GM11168 (cell line): ENCODE measurements at regions not wholly inside any gene's neighbourhood (a gene's known extent, or its start where the extent isn't known, plus 50 kb on each side); places are given as distances from the start of the nearest gene placed in this dataset.

Experiments
- in situ Hi-C: fragments of 300-500 bp; cut with MboI; formaldehyde crosslinking; loops from one replicate; pipeline ENCODE4 v1.12.0; 2022; ENCODE audit warnings: low sequenced_read_pairs; ENCODE audit not compliant: unreplicated experiment

DNA sequence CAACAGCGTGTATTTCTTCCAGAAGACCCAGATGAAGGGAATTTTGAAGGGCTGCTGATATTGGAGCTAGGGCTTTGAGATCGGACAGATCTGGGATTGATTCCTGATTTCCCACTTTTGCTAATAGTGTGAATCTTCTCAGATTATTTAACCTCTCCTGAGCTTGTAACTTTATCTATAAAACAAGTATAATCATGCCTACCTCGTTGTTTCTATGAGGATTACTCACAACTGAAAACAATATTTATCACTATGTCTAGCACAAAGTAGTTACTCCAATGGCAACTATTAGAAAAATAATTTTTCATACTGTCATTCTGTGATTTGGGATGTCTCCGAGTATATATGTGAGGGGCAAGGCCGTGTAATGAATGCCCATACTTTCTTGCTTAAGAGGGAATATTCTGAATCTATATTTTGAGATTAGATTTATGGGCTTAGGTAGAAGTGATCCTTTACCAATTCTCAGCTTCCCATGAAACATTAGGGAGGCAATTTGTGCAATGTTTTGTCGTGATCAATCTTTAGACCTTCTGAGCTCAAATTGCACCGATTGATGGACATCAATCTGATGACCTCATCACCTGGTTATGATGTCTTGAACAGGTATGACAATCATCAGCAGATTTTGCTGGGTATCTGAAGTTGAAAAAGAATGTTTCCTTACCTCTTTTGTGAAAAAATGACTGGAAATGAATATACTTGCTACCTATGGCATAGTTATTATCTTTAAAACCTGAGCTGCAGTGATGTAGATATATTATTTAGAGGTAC is 339.9 kb downstream of the KCNS3 start:
- in situ Hi-C loops, result no loop called here

DNA sequence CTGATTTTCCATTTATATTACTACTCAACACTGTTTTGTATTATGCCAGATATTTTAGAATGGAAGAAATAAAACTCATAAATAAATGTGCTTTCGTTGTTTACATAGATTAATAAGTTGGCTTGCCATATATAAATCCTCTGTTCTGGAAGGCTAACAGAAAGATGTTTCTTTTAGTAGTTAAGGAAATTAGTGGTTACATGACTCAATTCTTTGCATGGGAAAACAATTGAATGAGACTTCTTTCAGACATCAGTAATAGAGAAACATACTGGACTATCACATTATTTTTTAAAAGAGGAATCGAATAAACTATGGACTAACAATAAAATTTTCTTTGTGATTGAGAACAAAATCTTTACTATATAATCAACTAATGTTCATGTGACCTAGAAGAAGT is 336.5 kb downstream of the KCNS3 start:
- in situ Hi-C loops, result no loop called here

DNA sequence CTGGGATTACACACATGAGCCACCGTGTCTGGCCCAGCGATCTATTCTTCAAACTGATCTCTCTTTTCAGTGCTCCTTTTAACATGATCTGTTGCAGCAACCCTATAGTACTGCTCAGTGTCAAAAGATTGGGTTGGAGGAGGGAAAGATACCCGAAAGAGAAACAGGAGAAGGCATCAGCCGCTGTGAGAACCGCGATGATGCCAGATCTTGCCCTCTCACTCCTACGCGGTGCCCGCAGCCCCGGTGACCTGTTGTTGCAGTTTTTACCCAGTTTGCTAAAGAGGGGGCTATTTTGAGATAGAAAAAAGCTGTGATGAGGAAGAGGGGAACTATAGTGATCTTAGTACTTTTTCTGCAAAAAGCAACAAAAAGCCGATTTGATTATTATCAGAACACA is 335.5 kb downstream of the KCNS3 start:
- in situ Hi-C loops, result no loop called here

DNA sequence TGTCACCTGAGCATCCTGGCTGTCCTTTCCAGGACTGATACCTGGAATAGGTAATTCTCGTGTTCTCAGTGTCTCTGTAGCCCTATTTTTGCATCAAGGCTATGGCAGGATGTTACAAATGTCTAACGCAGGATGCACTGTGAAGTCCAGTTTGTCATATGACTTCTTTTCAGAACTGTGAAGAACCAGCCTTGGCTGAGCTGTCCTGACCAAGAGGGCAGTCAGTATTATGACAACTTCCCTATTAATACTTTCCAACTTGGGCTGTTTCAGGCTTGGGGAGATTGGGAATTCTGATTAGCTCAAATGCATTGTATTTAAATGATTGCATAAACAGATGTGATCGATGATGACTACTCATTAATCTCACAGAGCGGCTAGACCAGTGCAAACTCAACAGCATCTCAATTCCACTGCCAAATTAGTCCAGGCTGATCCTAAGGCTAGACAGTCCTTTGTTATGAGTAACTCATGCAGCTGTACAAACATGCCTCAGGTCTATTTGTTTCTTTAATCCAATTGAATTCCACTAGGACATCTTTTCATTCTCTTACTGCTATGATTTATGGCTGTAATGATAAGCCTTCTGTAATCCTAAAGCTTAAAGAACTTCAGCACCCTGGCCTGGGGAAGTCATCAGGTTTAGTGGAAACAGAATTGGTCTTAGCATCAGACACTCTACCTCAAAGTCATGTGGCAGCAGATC is 331.6 kb downstream of the KCNS3 start:
- in situ Hi-C loops, result no loop called here

DNA sequence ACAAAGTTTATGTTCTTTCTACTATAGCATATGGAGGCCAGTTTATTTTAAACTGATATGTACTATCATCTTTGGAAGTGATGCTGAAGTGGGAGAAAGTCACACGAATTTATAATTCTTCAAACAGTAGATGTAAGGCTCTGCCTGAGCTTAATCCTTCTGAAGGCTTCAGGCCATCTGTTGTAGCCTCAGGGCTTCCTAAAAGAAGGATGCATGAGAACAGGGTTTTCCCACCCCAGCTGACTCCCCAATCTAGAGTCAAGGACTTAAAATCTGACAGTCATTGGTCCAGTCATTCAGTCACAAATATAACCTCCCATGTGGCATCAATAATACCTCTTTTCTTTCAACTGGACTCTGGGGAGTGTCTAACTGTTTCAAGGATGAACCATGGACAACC is 330.5 kb downstream of the KCNS3 start:
- in situ Hi-C loops, result no loop called here

DNA sequence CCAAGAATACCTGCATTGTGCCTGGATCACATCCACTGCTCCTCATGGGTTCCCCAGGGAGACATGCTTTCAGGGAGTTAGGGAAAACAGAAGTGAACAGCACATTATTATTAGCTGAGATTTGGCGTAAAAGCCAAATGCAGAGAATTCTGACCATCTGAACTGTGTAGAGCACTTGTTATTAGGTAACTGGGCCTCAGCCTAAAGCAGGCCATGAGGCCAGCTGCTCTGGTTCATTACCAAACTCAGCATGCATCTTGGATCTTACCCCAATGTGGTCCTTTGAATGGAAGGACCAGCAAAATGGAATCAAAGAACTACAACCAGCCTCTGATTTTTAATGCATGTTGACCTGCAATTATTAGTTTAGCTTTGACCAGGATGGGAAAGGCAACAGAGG is 322.3 kb downstream of the KCNS3 start:
- in situ Hi-C loops, result no loop called here

DNA sequence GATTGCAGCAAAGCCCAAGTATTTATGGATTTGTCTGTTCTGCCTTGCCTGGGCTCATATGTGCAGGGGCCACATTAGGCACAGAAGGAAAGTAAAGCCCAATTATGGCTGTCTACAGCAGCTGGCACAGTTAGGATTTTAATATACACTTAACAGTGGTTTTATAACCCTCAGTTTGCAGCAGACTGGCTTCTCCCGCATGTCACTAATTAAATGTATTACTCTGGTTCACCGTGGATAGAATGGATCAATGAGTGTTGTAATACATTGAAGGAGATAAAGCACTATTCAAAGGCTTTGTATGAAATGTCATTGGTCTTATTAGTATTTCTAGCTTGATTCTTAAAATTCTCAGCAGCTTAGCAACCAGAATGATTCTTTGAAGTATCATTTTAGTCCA is 320.2 kb downstream of the KCNS3 start:
- in situ Hi-C loops, result no loop called here

DNA sequence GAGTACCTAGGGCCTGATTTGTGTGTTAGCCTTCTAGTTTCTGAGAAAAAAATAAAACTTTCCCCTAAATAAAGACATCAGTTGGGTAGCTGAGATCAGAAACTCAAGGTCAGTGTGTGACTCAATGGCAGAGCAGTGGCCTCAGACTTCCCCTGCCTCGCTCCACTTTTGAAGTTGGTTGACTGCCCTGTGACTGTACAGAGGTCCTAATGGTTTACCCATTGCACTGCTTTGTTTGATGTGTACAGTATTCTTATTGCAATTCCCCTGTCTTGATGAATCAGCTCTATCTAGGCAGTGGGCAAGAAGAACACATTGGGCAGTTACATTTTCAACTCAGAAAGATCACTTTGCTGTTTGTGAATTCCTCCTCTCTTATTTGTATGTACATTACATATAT is 315.7 kb downstream of the KCNS3 start:
- in situ Hi-C loops, result no loop called here

DNA sequence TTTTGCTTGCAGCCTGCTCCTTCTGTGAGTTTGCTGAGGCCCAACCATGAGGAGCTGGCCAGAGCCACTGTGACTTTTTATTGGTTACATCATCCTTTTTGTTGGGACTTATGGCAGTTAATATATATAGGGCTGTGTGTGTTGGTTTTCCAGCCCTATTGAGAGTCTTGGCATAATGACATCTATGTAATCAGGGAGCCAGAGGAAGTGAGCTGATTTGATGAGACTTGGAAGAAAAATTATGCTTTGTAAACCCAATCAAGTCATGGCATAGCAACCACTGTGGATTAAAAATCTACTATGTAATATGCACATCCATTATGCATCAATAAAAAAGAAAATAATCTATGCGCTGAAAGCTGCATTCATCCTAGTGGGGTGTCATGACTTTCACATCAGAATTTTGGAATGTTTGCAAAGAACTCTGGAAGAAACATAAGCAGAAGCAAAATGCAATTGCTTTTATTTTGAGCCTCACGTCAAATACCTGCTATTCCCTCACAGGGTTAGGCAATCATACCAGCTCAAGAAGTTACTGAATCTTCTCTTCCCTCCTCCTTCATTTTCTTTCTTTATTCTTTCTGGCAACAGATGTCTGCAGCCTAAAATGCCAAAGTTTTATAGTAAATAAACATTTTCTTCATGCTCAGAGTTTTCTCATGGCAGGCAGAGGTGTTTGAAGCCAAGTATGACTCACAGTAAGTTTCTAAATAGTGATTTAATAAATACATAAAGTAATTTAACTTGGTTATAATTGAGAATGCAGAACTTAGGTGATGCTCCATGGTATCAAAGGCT is 308.5 kb downstream of the KCNS3 start:
- in situ Hi-C loops, result no loop called here

DNA sequence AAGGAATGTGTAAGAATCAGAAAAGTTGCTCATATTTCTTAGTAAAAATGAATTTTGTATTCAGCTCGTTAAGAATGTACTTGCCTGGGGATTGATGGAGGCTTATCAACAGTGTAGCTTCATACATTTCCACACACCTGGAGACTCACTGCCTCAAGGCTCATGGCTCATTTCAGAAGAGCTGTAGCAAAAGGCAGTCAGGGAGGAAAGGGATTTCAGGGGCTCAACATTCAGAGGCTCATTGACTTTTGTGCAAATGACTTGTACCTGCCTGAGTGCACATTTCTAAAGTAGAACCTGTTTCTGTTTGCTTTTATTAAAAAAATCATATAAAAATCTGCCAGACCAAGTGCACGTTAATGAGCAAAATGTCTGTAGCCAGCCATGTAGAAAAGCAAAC is 304.4 kb downstream of the KCNS3 start:
- in situ Hi-C loops, result no loop called here

DNA sequence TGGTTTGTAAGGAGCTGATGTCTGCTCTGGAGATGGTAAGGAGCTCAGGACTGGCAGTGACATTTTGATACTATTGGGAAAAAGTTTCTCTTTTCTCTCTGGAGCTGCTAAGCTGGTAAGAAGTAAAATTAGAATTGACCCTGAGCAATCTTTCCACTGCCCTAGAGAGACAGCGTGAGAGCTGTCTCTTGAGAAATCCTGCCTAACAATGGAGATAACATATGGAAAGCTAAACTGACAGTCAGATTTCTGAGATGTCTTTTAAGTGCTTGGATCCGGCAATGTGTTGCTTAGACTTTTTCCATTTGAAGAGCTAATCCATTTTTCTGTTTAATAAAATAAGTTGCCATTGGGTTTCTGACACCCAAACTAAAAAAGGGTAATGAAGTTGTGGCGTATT is 302.4 kb downstream of the KCNS3 start:
- in situ Hi-C loops, result no loop called here

DNA sequence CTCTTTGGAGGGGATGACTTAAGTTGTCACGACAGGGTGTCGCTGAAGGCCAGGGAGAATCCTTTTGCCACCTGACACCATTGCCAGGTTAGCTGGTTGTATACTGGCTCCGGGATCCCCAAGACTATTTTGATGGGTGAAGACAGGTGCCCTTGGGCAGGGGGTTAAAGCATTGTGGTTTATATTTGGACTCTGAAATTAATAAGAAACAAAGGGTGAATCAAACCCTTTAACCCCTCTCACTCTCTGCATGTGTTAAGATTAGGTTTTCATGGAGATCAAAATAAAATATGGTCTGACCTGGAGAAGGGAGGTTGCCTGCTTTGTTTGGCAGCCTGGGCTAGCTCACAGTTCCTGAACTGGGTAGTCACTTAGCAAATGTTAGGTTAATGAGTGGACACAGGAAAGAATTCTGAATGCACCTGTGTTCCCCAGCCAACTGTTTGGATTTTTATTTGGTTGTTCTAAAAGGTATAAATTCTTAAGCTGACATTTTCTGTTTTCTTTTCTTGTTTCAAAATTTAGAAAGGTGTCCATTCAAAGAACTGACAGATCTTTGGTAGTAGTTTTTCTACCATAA is 301.7 kb downstream of the KCNS3 start:
- in situ Hi-C loops, result no loop called here

DNA sequence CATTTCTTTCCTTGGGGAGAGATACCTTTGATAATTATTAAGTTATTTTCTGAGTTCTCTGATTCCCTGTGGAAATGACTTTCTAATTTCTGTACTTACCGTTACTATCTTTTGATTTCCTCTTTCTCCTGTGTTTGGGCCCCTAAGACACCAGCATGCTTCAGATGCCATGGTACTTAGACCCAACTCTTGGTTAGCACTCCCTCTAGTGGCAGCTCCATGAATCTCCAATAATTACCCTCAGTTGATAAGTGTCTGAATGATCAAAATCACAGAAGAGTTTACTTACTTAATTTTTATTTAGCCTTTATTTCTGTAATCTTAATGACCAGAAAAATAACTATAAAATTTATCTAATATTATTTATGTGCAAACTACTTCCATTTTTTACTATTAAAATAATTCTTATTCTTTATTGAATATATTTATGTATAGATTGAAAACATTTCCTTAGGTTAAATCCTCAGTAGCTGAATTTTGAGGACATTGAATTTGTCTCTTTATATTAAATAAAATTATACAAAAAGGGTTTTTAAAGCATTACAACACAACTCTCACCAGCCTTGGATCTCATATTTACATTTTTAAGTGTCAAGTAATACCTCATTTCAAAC is 300.4 kb downstream of the KCNS3 start:
- in situ Hi-C loops, result no loop called here

DNA sequence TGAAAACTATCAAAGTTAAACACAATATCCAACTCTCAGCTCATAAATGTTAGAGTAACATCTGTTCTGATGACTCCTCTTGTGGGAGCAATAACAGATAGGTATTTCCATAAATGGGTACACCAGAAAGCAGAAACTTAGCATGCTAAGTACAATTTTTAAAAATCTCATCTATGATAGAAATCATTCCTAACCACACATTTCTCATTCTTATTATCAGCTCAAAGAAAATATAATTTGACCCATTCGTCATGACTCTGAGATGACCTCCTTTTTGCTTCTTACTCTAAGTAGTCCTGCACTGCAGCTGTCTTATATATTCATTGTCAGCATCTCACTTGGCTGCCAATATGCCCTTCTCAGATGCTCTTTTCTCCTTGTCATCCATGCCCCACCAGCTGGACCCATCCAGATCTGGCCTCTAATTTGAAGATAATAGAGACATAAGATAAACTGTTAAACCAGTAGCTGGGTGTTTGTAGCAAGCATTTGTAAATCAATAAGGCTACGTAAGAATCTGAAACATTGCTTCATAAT is 298.3 kb downstream of the KCNS3 start:
- in situ Hi-C loops, result no loop called here

DNA sequence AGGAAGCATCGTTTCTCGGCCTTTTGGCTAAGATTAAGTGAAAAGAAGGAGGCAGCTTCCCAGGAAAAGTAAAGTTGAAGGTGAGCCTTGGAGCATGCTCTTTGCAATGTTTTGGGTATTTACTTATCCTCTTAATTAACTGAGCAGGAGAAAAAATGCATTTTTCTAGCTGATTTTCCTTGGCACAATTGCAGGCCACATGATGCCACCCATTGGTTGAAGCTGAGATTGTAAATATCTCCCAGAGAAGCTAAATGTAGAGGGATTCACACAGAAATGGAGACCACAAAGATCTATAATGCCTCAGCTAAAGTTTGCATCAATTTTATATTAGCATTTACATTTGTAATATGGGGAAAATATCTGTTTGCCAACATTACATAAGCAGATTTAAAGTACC is 294.1 kb downstream of the KCNS3 start:
- in situ Hi-C loops, result loop anchor here (25.0 kb wide), 1 partner anchor 335 kb away; no protein-coding TSS in a partner anchor

DNA sequence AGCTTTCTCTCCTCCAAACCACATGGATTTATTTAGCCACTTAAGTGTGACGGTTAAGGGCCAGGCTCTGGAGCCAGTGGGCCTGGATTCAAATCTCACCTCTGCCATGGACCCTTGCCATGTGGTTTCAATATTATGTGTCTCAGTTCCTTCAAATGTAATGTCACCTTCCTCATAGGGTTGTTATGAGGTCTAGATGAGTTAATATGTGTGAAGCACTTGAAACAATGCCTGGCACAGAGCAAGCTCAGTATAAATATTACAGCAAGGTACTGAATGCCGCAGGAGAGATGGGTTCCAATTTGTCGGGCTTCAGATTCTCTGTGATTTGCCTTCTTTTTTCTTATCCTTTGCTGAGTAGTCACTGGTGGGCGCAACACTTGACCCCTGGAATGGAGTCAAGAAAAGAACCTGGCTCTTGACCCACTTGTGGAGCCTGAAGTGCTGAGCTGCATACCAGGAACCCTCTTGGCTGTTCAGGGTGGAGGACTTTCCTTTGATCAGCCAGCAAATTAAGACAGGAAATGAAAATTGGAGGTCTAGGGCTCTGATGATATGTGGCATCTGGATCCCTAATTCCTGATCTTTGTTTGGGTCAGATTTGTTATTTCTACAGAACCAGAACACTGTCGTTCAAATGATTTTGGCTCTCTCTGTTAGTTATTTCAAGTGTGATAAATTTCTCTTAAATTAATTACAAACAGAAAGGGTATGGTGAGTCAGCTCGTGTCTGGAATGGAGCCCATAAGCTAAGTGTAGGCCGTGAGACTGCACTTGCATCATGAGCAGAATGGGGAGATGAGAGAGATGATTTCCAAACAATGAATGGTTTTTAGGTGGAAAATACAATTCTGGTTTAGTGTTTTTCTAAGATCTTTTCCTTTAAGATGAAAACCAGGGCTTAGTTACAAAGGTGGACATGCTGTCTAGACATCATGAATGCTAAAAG is 293.0 kb downstream of the KCNS3 start:
- in situ Hi-C loops, result loop anchor here (25.0 kb wide), 1 partner anchor 334 kb away; no protein-coding TSS in a partner anchor

DNA sequence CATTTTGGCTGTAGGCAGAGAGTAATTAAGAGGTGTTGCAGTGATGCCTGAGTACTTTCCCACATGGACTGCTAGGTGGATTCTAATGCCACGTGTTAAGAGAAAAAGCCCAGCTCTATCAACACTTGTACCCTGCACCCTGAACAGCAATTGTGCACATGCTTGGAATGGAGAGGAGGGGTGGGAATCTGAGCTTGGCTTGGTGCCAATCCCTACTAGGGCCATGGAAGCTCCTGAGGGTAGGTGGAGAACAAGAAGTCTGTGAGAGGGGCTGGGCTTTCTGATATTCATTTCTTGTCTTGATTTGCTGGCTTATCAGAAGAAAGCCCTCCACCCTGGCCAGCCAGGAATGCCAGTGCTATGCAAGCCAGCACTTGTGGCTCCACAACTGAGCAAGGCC is 292.2 kb downstream of the KCNS3 start:
- in situ Hi-C loops, result loop anchor here (25.0 kb wide), 1 partner anchor 333 kb away; no protein-coding TSS in a partner anchor

DNA sequence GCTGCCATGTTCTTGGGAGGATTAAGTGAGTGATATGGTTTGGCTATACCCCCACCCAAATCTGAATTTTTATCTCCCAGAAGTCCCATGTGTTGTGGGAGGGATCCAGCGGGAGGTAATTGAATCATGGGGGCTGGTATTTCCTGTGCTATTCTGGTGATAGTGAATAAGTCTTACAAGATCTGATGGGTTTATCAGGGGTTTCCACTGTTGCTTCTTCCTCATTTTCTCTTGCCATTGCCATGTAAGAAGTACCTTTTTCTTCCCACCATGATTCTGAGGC is 291.4 kb downstream of the KCNS3 start:
- in situ Hi-C loops, result loop anchor here (25.0 kb wide), 1 partner anchor 333 kb away; no protein-coding TSS in a partner anchor
